ENCODE measurements at regions not wholly inside any gene's neighbourhood (a gene's known extent, or its start where the extent isn't known, plus 50 kb on each side); places are given as distances from the start of the nearest gene placed in this dataset.

- POLR2A ChIA-PET, result no interaction called here
- no peak for DNase-seq (ENCODE audit: extremely low spot score)
- TF ChIP-seq CTCF (IDR thresholded peaks at IDR 0.05; ENCODE audit: control extremely low read depth, extremely low read depth, low read depth, missing control alignments), result no peak
- CTCF ChIA-PET, result no interaction called here
Observed at GRCh38 chr13:107457686-107458085, 757.6 kb downstream of the LIG4 start.

GRCh38 chr13:107456431-107456830 is 758.9 kb downstream of the LIG4 start:
- no peak for TF ChIP-seq CTCF (IDR thresholded peaks at IDR 0.05; ENCODE audit: control extremely low read depth, extremely low read depth, low read depth, missing control alignments)
- ChIA-PET POLR2A (no interaction called here), CTCF (interaction anchor here (1.1 kb wide), 1 partner anchor 27 kb away, joined by 3 read pairs; no protein-coding TSS in a partner anchor)
- no peak for DNase-seq (ENCODE audit: extremely low spot score)

GRCh38 chr13:107452833-107453232 is 762.5 kb downstream of the LIG4 start:
- DNase-seq (ENCODE audit: extremely low spot score), result no peak
- CTCF ChIA-PET, result no interaction called here
- POLR2A ChIA-PET, result no interaction called here
- no peak for TF ChIP-seq CTCF (IDR thresholded peaks at IDR 0.05; ENCODE audit: control extremely low read depth, extremely low read depth, low read depth, missing control alignments)

GRCh38 chr13:107450931-107451330 is 764.4 kb downstream of the LIG4 start:
- no peak for DNase-seq (ENCODE audit: extremely low spot score)
- ChIA-PET CTCF (no interaction called here), POLR2A (no interaction called here)
- no peak for TF ChIP-seq CTCF (IDR thresholded peaks at IDR 0.05; ENCODE audit: control extremely low read depth, extremely low read depth, low read depth, missing control alignments)

GRCh38 chr13:107450431-107450830 is 764.9 kb downstream of the LIG4 start:
- no peak for TF ChIP-seq CTCF (IDR thresholded peaks at IDR 0.05; ENCODE audit: control extremely low read depth, extremely low read depth, low read depth, missing control alignments)
- CTCF ChIA-PET, result interaction anchor here (1.0 kb wide), 1 partner anchor 59 kb away, joined by 3 read pairs; no protein-coding TSS in a partner anchor
- POLR2A ChIA-PET, result no interaction called here
- no peak for DNase-seq (ENCODE audit: extremely low spot score)

- no peak for DNase-seq (ENCODE audit: extremely low spot score)
- ChIA-PET POLR2A (no interaction called here), CTCF (no interaction called here)
- TF ChIP-seq CTCF (IDR thresholded peaks at IDR 0.05; ENCODE audit: control extremely low read depth, extremely low read depth, low read depth, missing control alignments), result no peak
Observed at GRCh38 chr13:107447591-107447990, 767.7 kb downstream of the LIG4 start.

- DNase-seq (ENCODE audit: extremely low spot score), result no peak
- no peak for TF ChIP-seq CTCF (IDR thresholded peaks at IDR 0.05; ENCODE audit: control extremely low read depth, extremely low read depth, low read depth, missing control alignments)
- ChIA-PET POLR2A (no interaction called here), CTCF (no interaction called here)
Observed at GRCh38 chr13:107441279-107441678, 774.1 kb downstream of the LIG4 start.
